Retinal pigment epithelial cell (primary cell): ENCODE measurements at regions not wholly inside any gene's neighbourhood (a gene's known extent, or its start where the extent isn't known, plus 50 kb on each side); places are given as distances from the start of the nearest gene placed in this dataset.
"Not testable (repeated sequence)": the region's sequence is repeated elsewhere in the genome, so short reads cannot be mapped to it uniquely, and the experiment has no call there.

Source experiments
- DNase-seq: peaks from one replicate; pipeline ENCODE4 v3.0.0-alpha.2; 2010; ENCODE audit warnings: low read depth
- H3K4me3 ChIP-seq: 2 replicates; pipeline ENCODE4 v1.5.1; 2011; ENCODE audit warnings: mild to moderate bottlenecking, low read length, control low read depth, moderate library complexity
- TF ChIP-seq, protein P1 (sequence below): conservative IDR thresholded peaks from 2 replicates; pipeline ENCODE4 v1.5.1; 2011; ENCODE audit warnings: low read depth, low read length, control low read depth, inconsistent platforms

DNA sequence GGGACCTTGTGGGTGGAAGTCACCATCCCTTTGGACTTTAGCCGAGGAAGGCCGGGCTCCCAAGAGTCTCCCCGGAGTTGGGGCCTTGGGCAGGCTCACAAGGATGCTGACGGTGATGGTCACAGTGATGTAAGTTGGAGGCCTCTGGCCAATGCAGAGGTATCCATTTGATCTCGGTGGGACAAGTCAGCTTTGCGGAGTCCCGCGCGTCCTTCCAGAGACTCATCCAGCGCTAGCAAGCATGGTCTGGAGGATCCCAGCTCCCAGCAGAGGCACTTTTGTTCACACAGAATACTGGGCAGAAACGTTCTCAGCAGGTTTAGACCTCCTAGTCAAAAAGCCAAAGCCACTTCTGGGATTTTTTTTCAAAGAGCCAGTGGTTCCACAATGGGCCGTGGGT is 103.8 kb upstream of the ANKRD30BL start:
- DNase-seq, H3K4me3 ChIP-seq: not testable (repeated sequence)

DNA sequence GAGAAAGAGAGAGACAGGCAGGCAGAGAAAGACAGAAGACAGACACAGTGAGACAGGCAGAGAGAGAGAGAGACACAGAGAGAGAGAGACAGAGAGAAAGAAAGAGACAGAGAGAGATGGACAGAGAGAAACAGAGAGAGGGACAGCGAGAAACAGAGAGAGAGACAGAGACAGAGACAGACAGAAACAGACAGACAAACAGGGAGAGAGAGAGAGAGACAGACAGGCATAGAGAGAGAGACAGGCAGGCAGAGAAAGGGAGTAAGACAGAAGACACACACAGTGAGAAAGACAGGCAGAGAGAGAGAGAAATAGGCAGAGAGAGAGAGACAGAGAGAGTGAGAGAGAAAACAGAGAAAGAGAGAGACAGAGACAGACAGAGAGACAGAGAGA is 105.3 kb upstream of the ANKRD30BL start:
- TF ChIP-seq, protein P1, sequence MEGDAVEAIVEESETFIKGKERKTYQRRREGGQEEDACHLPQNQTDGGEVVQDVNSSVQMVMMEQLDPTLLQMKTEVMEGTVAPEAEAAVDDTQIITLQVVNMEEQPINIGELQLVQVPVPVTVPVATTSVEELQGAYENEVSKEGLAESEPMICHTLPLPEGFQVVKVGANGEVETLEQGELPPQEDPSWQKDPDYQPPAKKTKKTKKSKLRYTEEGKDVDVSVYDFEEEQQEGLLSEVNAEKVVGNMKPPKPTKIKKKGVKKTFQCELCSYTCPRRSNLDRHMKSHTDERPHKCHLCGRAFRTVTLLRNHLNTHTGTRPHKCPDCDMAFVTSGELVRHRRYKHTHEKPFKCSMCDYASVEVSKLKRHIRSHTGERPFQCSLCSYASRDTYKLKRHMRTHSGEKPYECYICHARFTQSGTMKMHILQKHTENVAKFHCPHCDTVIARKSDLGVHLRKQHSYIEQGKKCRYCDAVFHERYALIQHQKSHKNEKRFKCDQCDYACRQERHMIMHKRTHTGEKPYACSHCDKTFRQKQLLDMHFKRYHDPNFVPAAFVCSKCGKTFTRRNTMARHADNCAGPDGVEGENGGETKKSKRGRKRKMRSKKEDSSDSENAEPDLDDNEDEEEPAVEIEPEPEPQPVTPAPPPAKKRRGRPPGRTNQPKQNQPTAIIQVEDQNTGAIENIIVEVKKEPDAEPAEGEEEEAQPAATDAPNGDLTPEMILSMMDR, result no peak
- H3K4me3 ChIP-seq, result no peak overlapping the region
- no peak for DNase-seq

DNA sequence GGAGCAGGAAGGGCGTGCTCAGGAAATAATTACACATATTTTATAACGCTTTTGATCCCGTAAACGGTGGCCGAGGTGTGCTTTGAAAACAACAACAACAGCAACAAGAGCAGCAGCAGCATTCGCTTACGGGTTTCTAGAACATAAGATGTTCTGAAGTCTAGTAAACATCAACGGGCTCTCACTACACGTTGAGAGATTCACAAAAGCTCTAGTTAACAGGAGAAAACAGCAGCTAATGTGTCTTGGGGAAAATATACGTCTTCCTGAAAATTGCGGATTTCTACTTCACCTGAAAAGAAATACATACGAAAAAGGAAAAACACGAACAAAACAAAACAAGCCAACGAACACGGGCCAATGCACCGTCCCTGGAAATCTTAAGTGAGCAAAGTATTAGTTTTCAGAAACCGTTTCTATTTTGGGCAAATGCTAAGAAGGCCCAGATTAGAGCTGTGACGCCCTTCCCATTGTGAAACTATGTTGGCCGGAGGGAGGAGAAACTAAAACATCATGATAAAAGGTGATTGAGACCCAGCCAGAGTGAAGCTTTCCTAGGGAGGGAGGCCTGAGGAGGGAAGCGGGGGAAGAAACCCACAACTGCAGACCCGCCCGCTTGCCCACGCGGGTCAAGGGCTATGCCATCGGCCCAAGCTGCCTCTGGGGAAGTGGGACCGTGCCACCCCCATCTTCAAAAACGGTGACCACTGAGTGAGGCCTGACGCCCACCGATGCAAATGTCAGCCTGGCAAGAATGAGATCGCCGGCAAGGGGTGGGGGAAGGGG is 105.9 kb upstream of the ANKRD30BL start:
- not testable (repeated sequence) for DNase-seq
- peak overlapping the region; percentile 33 for H3K4me3 ChIP-seq

DNA sequence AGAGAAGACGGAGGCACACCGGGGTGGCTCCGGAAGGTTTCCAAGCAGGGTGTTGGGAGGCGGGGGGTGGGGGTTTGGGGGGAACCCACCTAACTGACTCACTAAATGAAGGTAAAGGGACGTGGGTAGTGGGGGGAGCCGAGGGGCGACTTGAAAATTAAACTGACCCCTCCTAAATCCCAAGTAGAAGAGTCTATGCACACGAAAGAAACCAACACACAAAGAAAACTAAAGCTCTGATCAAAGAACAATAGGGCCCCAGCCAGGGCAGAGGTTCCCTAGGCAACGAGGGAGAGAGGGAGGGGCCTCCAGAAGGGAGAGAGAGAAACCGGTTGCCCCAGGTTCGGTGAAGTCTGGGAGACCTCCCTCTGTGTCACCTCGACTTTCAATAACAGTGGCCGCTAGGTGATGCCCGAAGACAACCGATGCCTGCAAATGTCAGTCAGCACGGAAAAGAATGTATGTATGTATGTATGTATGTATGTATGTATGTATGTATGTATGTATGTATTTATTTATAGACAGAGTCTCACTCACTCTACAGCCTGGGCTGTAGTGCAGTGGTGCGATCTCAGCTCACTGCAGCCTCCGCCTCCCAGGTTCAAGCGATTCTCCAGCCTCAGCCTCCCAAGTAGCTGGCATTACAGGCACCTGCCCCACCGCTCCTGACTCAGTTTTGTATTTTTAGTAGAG is 106.7 kb upstream of the ANKRD30BL start:
- TF ChIP-seq, protein P1, result peak; percentile 53
- peak overlapping the region; percentile 30 for H3K4me3 ChIP-seq
- DNase-seq, result peak; percentile 20

DNA sequence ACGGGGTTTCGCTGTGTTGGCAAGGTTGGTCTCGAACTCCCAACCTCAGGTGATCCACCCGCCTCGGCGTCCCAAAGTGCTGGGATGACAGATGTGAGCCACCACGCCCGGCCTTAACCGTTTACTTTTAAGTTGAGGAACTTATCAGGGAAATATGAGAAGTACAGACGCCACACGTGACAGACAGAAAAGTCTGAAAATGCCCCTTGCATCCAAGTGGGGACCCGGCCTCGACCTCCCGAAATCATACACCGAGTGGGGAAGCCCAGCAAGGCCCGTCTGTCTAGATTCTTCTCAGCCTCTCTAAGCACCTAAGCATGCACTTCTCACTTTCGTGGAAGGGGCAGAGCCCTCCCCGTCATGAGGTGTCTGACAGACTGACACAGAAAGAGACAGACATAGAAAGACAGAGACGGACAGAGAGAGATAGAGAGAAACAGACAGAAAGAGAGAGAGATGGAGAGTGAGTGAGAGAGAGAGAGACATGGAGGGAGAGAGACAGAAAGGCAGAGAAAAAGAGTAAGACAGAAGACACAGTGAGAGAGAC is 107.3 kb upstream of the ANKRD30BL start:
- no peak for DNase-seq

DNA sequence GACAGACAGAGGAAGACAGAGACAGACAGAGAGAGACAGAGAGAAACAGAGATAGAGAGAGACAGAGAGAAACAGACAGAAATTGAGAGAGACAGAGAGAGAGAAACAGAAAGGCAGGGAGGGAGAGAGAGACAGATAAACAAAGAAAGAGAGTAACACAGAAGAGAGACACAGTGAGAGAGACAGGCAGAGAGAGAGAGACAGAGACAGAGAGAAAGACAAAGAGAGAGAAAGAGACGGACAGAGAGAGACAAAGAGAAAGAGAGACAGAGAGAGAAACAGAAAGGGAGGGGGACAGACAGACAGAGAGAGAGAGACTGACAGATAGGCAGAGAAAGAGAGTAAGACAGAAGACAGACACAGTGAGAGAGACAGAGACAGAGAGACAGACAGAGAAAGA is 108.5 kb upstream of the ANKRD30BL start:
- TF ChIP-seq, protein P1, result no peak
- no peak for DNase-seq
- H3K4me3 ChIP-seq, result no peak overlapping the region

More for the DNA sequence above, 107.3 kb upstream of the ANKRD30BL start:
- H3K4me3 ChIP-seq, result no peak overlapping the region
- TF ChIP-seq, protein P1, result no peak

DNA sequence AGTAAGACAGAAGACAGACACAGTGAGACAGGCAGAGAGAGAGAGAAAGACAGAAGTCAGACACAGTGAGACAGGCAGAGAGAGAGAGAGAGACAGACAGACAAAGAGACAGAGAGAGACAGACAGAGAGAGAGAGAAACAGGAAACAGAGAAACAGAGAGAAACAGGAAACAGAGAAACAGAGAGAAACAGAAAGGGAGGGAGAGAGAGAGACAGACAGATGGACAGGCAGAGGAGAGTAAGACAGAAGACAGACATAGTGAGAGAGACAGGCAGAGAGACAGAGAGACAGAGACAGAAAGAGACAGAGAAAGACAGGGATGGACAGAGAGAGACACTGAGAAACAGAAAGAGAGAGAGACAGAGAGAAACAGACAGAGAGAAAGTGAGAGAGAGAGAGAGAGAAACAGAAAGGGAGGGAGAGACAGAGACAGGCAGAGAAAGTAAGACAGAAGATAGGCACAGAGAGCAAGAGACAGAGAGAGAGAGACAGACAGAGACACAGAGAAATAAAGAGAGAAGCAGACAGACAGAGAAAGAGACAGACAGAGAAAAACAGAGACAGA is 109.3 kb upstream of the ANKRD30BL start:
- TF ChIP-seq, protein P1, result no peak
- DNase-seq, result no peak
- H3K4me3 ChIP-seq, result no peak overlapping the region

DNA sequence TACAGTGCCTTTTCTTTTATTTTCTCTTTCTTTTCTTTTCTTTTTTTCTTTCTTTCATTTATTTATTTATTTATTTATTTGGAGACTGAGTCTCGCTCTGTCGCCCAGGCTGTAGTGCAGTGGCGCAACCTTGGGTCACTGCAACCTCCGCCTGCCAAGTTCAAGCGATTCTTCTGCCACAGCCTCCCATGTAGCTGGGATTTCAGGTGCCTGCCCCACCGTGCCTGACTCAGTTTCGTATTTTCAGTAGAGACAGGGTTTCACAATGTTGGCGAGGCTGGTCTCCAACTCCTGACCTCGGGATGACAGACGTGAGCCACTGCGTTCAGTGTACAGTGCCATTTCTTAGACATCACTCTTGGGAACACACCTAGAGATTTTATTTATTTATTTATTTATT is 110.0 kb upstream of the ANKRD30BL start:
- not testable (repeated sequence) for H3K4me3 ChIP-seq, DNase-seq
